Mesenchymal stem cell (in vitro differentiated cells and primary cell): ENCODE measurements at regions not wholly inside any gene's neighbourhood (a gene's known extent, or its start where the extent isn't known, plus 50 kb on each side); places are given as distances from the start of the nearest gene placed in this dataset.

Experiments used
- DNase-seq: peaks from one replicate; pipeline ENCODE4 v3.0.0-alpha.2; 2013
- H2AFZ ChIP-seq: one replicate; pipeline ENCODE4 v1.6.1; 2013; ENCODE audit warnings: low read depth, mild to moderate bottlenecking, control low read depth, inconsistent platforms, low read length, moderate library complexity
- H2AK5ac ChIP-seq: 2 replicates; pipeline ENCODE4 v1.6.1; 2013; ENCODE audit warnings: low read length, moderate library complexity, mild to moderate bottlenecking, inconsistent platforms; ENCODE audit not compliant: severe bottlenecking
- H2BK120ac ChIP-seq: one replicate; pipeline ENCODE4 v1.6.1; 2013; ENCODE audit warnings: low read depth, mild to moderate bottlenecking, inconsistent platforms, low read length, moderate library complexity
- H2BK12ac ChIP-seq, 2 experiments: one replicate each; pipeline ENCODE4 v1.6.1; 2013; ENCODE audit warnings: inconsistent platforms in 2 of 2, low read length in 2 of 2, mild to moderate bottlenecking in 2 of 2, moderate library complexity in 2 of 2, control low read depth in 1 of 2
- H2BK15ac ChIP-seq: one replicate; pipeline ENCODE4 v1.6.1; 2013; ENCODE audit warnings: mild to moderate bottlenecking, low read depth, inconsistent platforms; ENCODE audit not compliant: poor library complexity, severe bottlenecking
- H2BK5ac ChIP-seq: 2 replicates; pipeline ENCODE4 v1.6.1; 2013; ENCODE audit warnings: low read depth, mild to moderate bottlenecking, low read length, control low read depth, inconsistent platforms; ENCODE audit not compliant: poor library complexity, severe bottlenecking
- H3K14ac ChIP-seq, 2 experiments: one replicate each; pipeline ENCODE4 v1.6.1; 2013; ENCODE audit warnings: inconsistent platforms in 2 of 2, low read length in 2 of 2, control low read depth in 1 of 2, mild to moderate bottlenecking in 1 of 2, moderate library complexity in 1 of 2
- H3K18ac ChIP-seq, 2 experiments: one replicate each; pipeline ENCODE4 v1.6.1; 2013; ENCODE audit warnings: inconsistent platforms in 2 of 2, low read length in 2 of 2, control low read depth in 1 of 2, low read depth in 1 of 2, mild to moderate bottlenecking in 1 of 2
- H3K23ac ChIP-seq, 2 experiments: one replicate each; pipeline ENCODE4 v1.6.1; 2013; ENCODE audit warnings: inconsistent platforms in 2 of 2, low read length in 2 of 2, mild to moderate bottlenecking in 2 of 2, moderate library complexity in 2 of 2, control low read depth in 1 of 2
- H3K27ac ChIP-seq: 2 replicates; pipeline ENCODE4 v1.5.1; 2013; ENCODE audit warnings: mild to moderate bottlenecking, moderate library complexity, low read length, control low read depth, inconsistent platforms; ENCODE audit not compliant: poor library complexity, severe bottlenecking
- H3K27me3 ChIP-seq, 2 experiments: 2 replicates each; pipeline versions ENCODE4 v1.6.1 to v1.7.0; 2013; ENCODE audit warnings: low read length in 2 of 2, mild to moderate bottlenecking in 2 of 2, moderate library complexity in 2 of 2, control low read depth in 1 of 2, inconsistent platforms in 1 of 2; ENCODE audit not compliant: control insufficient read depth in 1 of 2, insufficient read depth in 1 of 2
- H3K36me3 ChIP-seq, 2 experiments: 2 replicates each; pipeline versions ENCODE4 v1.6.1 to v1.7.0; 2013; ENCODE audit warnings: low read length in 2 of 2, control low read depth in 1 of 2, inconsistent platforms in 1 of 2, low read depth in 1 of 2, mild to moderate bottlenecking in 1 of 2; ENCODE audit not compliant: insufficient read depth in 2 of 2, control insufficient read depth in 1 of 2
- H3K4ac ChIP-seq, 2 experiments: one replicate each; pipeline ENCODE4 v1.6.1; 2013; ENCODE audit warnings: inconsistent platforms in 2 of 2, low read length in 2 of 2, mild to moderate bottlenecking in 2 of 2, moderate library complexity in 2 of 2, control low read depth in 1 of 2, low read depth in 1 of 2
- H3K4me1 ChIP-seq: 2 replicates; pipeline ENCODE4 v1.6.1; 2013; ENCODE audit warnings: low read depth, low read length, control low read depth; ENCODE audit not compliant: control insufficient read depth, insufficient read depth
- H3K4me2 ChIP-seq: 2 replicates; pipeline ENCODE4 v1.6.1; 2013; ENCODE audit warnings: low read length, mild to moderate bottlenecking, inconsistent platforms; ENCODE audit not compliant: poor library complexity, severe bottlenecking
- H3K4me3 ChIP-seq, 2 experiments: 2 replicates each; pipeline versions ENCODE4 v1.5.1 to v1.7.0; 2013; ENCODE audit warnings: low read length in 2 of 2, mild to moderate bottlenecking in 2 of 2, control low read depth in 1 of 2, low read depth in 1 of 2; ENCODE audit not compliant: insufficient read depth in 1 of 2
- H3K79me1 ChIP-seq: replicated peaks from 2 replicates; pipeline ENCODE4 v1.6.1; 2013; ENCODE audit warnings: mild to moderate bottlenecking, control low read depth, low read length, inconsistent platforms; ENCODE audit not compliant: poor library complexity, severe bottlenecking
- H3K9ac ChIP-seq: 2 replicates; pipeline ENCODE4 v1.7.0; 2013; ENCODE audit warnings: mild to moderate bottlenecking, low read length, moderate library complexity
- H3K9me3 ChIP-seq: 2 replicates; pipeline ENCODE4 v1.7.0; 2013; ENCODE audit warnings: mild to moderate bottlenecking, low read length; ENCODE audit not compliant: control insufficient read depth
- H4K8ac ChIP-seq: one replicate; pipeline ENCODE4 v1.6.1; 2013; ENCODE audit warnings: inconsistent platforms, mild to moderate bottlenecking, low read length, moderate library complexity
- H4K91ac ChIP-seq: one replicate; pipeline ENCODE4 v1.6.1; 2013; ENCODE audit warnings: mild to moderate bottlenecking, low read length, inconsistent platforms
- WGBS: methylation state at CpG from one replicate; pipeline ENCODE4 v1.1.7; 2013; ENCODE audit warnings: mixed read lengths; 5-methylcytosine and 5-hydroxymethylcytosine counted together

DNA sequence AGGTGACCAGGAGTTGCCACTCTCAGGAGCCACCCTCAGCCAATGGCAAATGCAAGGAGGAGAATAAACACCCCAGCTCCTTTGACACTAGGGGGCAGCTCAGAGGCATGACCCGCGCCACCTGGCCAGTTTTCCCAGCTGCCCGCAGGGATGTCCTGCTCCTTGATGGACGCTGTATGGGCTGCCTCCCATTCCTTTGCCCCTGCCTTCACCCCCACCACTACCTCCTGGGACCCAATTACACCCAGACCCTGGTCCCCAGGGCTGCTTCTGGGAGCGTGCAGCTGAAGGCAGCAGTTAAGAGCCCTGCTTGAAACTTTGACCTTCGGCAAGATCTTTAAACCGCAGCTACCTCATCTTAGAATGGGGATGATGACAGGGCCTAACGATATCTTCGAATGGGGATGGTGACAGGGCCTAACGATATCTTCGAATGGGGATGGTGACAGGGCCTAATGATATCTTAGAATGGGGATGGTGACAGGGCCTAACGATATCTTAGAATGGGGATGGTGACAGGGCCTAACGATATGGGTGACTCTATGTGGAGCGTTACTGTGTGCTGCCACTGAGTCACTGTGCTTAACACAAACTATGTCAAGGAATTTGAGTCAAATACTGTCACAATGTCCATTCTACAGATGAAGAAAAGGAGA is 163.0 kb upstream of the KAZN start:
- no peak overlapping the region for H3K9ac ChIP-seq
- no peak overlapping the region for H2BK120ac ChIP-seq
- H2AK5ac ChIP-seq: no peak overlapping the region
- no peaks in the 10 kb centered on the region for H3K27me3 ChIP-seq
- no peaks in the 10 kb centered on the region for H3K9me3 ChIP-seq
- no peaks in the 10 kb centered on the region for H3K36me3 ChIP-seq
- no peak overlapping the region for H2BK5ac ChIP-seq
- no peak overlapping the region for H3K14ac ChIP-seq
- DNase-seq: no peak
- H3K23ac ChIP-seq: no peak overlapping the region
- no peak overlapping the region for H3K4me3 ChIP-seq
- H2AFZ ChIP-seq: no peak overlapping the region
- H3K4ac ChIP-seq: no peak overlapping the region
- 79% methylated on average over 14 of the region's 14 CpGs for whole genome bisulfite sequencing
- no peak overlapping the region for H4K91ac ChIP-seq
- H3K4me1 ChIP-seq: no peaks in the 10 kb centered on the region
- no peak overlapping the region for H3K18ac ChIP-seq
- no peak overlapping the region for H3K27ac ChIP-seq
- H4K8ac ChIP-seq: no peak overlapping the region
- H2BK12ac ChIP-seq: no peak overlapping the region
- H3K79me1 ChIP-seq: no peaks in the 10 kb centered on the region
- no peak overlapping the region for H2BK15ac ChIP-seq
- no peak overlapping the region for H3K4me2 ChIP-seq

DNA sequence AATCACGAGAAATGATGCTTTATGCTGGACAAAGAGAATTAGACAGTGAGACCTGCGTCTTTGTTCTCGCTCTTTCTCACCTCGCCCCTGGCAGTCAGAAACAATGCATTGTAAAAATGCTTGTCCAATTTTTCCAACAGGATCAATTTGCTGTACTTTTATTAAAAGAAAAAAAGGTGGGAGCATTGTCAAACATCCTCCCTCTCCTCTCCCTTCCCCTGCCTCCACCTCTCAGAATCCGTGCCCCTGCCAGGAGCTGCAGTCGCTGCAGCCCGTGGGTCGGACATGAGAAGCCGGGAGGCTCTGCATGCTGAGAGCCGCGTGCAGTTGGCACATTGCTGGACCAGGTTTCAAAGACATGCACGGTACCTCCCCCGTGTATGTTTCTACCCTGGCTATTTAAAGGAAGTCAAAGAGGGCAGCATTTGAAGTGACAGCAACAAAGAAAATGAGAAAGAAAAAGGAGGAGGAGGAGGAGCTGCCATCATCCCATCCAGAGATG is 161.0 kb upstream of the KAZN start:
- Histone ChIP-seq H2BK12ac (no peak overlapping the region), H3K9me3 (no peaks in the 10 kb centered on the region), H3K4me2 (no peak overlapping the region), H3K27ac (no peak overlapping the region), H3K36me3 (no peaks in the 10 kb centered on the region), H3K4me1 (no peaks in the 10 kb centered on the region), H2AFZ (no peak overlapping the region), H3K18ac (no peak overlapping the region), H3K14ac (no peak overlapping the region), H3K79me1 (no peaks in the 10 kb centered on the region), H3K4ac (no peak overlapping the region), H4K91ac (no peak overlapping the region), H3K23ac (no peak overlapping the region), H2BK120ac (no peak overlapping the region), H3K27me3 (no peaks in the 10 kb centered on the region), H2BK15ac (no peak overlapping the region), H3K9ac (peak overlapping the region; percentile 17), H2BK5ac (no peak overlapping the region), H4K8ac (no peak overlapping the region), H3K4me3 (no peak overlapping the region), H2AK5ac (no peak overlapping the region)
- no peak for DNase-seq
- WGBS: 66% methylated on average over 12 of the region's 13 CpGs

DNA sequence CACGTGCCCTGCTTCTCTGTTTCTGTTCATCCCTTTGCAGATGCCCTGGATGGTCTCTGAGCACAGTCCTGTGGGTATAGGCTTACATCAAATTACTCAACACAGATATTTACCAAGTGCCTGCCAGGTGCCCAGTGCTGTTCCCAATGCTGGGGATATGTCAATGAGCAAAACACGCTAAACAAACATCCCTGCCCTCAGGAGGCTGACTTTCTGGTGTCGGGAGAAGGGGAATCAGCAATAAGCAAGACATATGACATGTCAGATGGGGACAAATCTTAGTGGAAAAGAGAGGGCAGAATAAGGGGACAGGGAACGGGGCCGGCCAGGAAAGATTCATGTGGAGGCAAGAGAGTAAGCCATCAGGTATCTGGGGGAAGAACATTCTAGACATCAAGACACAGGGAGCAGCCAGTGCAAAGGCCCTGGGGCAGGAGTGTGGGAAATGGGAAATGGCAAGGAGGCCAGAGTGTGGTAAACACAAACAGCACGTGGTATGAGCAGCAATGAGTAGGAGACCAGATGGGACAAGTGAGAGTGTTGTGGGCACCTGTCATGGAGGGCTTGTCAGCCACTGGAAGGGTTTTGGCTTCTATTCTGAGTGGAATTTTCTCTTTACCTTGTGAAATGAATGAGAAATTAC is 160.2 kb upstream of the KAZN start:
- Histone ChIP-seq H2AK5ac (no peak overlapping the region), H3K36me3 (no peaks in the 10 kb centered on the region), H2BK12ac (no peak overlapping the region), H3K9me3 (no peaks in the 10 kb centered on the region), H3K18ac (no peak overlapping the region), H3K27ac (no peak overlapping the region), H3K27me3 (no peaks in the 10 kb centered on the region), H3K4me1 (no peaks in the 10 kb centered on the region), H3K79me1 (no peaks in the 10 kb centered on the region), H3K9ac (no peak overlapping the region), H2BK120ac (no peak overlapping the region), H4K91ac (no peak overlapping the region), H3K4me2 (no peak overlapping the region), H2BK5ac (no peak overlapping the region), H3K4ac (no peak overlapping the region), H2BK15ac (no peak overlapping the region), H3K14ac (no peak overlapping the region), H3K23ac (no peak overlapping the region), H2AFZ (no peak overlapping the region), H4K8ac (no peak overlapping the region), H3K4me3 (no peak overlapping the region)
- DNase-seq: no peak
- WGBS: 69% methylated on average over 6 of the region's 6 CpGs

DNA sequence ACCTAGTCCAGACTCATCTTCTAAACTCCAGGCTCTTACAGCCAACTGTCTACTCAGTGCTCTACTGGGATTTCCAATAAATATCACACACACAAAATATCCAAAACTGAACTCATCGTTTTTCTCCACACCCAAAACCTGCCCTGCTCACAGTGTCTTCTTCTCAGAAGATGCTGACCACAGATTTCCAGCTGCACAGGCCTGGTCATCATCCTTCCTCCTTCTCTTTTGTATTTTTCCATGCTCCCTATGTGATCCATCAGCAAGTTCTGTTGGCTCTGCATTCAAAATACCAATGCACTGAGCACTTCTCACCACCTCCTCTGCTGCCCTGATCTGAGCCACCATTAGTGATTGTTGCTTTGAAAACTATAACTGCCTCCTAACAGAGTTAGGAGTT is 159.5 kb upstream of the KAZN start:
- no peaks in the 10 kb centered on the region for H3K27me3 ChIP-seq
- no peak overlapping the region for H3K4me3 ChIP-seq
- H2AK5ac ChIP-seq: no peak overlapping the region
- no peaks in the 10 kb centered on the region for H3K36me3 ChIP-seq
- no peak overlapping the region for H2AFZ ChIP-seq
- H3K9me3 ChIP-seq: no peaks in the 10 kb centered on the region
- no peak overlapping the region for H4K8ac ChIP-seq
- no peak for DNase-seq
- no peak overlapping the region for H3K4ac ChIP-seq
- H2BK120ac ChIP-seq: no peak overlapping the region
- H3K23ac ChIP-seq: no peak overlapping the region
- WGBS: 43% methylated on average over 1 of the region's 1 CpG
- H3K9ac ChIP-seq: peak overlapping the region; percentile 37
- no peaks in the 10 kb centered on the region for H3K4me1 ChIP-seq
- H2BK15ac ChIP-seq: no peak overlapping the region
- no peak overlapping the region for H3K14ac ChIP-seq
- no peak overlapping the region for H2BK5ac ChIP-seq
- no peaks in the 10 kb centered on the region for H3K79me1 ChIP-seq
- H3K18ac ChIP-seq: no peak overlapping the region
- H2BK12ac ChIP-seq: no peak overlapping the region
- no peak overlapping the region for H3K27ac ChIP-seq
- no peak overlapping the region for H3K4me2 ChIP-seq
- H4K91ac ChIP-seq: no peak overlapping the region
